ENCODE measurements at regions not wholly inside any gene's neighbourhood (a gene's known extent, or its start where the extent isn't known, plus 50 kb on each side); places are given as distances from the start of the nearest gene placed in this dataset.

- DNase-seq (ENCODE audit: low spot score): no peak
These were observed 86.3 kb upstream of the PRICKLE2 start for GRCh38 chr3:64311424-64312061.

GRCh38 chr3:64308931-64309330 is 83.7 kb upstream of the PRICKLE2 start:
- no peak for DNase-seq (ENCODE audit: low spot score)

DNA sequence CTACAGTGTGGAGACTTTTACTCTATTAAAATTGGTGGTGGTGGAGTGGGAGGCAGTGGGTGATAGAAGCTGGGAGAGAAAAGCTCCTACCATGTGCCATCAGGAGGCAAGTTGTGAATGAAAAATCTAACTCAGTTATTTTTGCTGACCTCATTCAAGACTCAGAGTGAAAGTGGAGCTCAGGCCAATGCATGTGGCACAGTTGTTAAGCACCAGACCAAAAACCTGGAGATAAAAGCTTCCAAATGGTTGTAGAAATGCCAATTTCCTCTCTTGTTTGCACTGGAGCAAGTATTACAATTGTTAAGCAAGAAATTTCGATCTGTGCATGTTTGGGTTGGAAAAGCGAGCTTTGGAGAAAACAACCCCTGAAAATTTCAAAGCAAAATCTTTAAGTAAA is 81.5 kb upstream of the PRICKLE2 start:
- no peak for DNase-seq (ENCODE audit: low spot score)

DNA sequence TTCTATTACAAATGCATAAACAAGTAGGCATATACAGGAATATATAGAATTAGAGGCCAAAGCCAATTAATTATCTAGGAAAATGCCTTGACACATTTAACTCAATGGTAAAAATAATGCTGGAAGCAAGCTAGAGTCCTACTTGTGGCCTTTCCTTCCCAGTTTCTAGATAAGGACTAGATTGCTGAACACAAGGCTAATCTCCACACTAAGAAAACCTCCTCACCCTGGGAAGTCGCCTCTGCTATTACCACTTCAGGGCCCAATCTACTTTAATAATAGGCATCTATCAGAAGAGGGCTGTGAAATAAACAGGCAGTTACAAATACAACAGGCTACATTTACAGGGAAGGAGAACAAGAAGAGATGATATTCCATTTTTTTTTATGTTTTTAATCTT is 80.5 kb upstream of the PRICKLE2 start:
- DNase-seq (ENCODE audit: low spot score): no peak

GRCh38 chr3:64304828-64305410 is 79.7 kb upstream of the PRICKLE2 start:
- no peak for DNase-seq (ENCODE audit: low spot score)

GRCh38 chr3:64303881-64304280 is 78.6 kb upstream of the PRICKLE2 start:
- no peak for DNase-seq (ENCODE audit: low spot score)

- DNase-seq (ENCODE audit: low spot score): no peak
These were observed 78.1 kb upstream of the PRICKLE2 start for GRCh38 chr3:64303401-64303800.

GRCh38 chr3:64301476-64301875 is 76.2 kb upstream of the PRICKLE2 start:
- no peak for DNase-seq (ENCODE audit: low spot score)

DNA sequence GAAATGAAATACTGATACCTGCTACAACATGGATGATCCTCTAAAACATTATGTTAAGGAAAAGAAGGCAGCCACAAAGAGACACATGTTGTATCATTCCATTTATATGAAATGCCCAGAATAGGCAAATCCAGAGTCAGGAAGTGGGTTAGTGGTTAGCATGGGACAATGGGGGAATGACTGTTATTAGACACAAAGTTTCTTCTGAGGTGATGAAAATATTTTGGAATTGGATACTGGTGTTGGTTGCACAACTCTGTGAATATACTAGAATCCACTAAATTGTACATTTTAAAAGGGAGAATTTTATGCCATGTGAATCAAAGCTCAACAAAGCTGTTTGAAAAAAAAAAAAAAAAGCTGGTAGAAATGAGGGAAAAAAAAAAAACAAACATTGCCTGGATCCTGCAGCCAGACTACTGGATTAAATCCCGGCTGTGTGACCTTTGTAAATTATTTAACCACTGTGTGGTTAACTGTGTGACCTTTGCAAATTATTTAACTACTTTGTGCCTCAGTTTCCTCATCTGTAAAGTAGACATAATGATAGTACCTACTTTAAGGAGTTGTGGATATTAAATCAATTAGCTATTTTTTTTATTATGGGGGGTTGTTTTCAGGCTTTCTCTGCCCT is 75.6 kb upstream of the PRICKLE2 start:
- DNase-seq (ENCODE audit: low spot score): no peak

DNA sequence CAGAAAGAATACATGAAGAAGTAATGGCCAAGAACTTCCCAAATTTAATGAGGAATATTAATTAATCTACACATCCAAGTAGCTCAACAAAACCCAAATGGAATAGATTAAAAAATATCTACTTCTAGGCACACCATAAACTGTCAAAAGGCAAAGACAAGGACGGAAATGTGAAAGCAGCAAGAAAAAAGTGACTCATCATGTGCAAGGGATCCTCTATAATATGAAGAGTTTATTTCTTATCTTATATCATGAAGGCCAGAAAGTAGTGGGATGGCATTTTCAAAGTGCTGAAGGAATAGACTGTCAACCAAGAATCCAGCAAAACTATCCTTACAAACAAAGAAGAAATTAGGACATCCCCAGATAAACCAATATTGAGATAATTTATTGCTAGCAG is 73.9 kb upstream of the PRICKLE2 start:
- no peak for DNase-seq (ENCODE audit: low spot score)

GRCh38 chr3:64297563-64297962 is 72.3 kb upstream of the PRICKLE2 start:
- no peak for DNase-seq (ENCODE audit: low spot score)

GRCh38 chr3:64295594-64295993 is 70.3 kb upstream of the PRICKLE2 start:
- no peak for DNase-seq (ENCODE audit: low spot score)

- no peak for DNase-seq (ENCODE audit: low spot score)
These were observed 69.5 kb upstream of the PRICKLE2 start for GRCh38 chr3:64294771-64295170.

DNA sequence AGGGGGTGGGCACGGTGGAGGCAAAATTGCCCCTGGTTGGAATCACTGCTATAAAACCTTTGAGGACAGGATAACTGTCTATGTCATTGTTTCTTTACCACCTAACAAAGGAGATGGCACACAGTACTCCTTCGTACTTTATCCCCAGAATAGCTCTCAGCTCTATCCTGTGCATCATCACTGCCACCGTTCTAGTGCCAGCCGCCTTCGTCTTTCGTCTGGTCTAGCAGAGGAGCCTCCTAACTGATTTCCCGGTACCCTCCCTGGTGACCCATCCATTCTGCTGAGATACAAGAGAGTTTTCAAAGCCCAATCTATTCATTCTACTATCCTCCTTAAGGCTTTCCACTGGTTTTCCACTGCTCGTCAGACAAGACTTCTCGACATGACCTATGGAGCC is 67.9 kb upstream of the PRICKLE2 start:
- DNase-seq (ENCODE audit: low spot score): no peak

- DNase-seq (ENCODE audit: low spot score): no peak
These were observed 66.7 kb upstream of the PRICKLE2 start for GRCh38 chr3:64291956-64292355.

- no peak for DNase-seq (ENCODE audit: low spot score)
These were observed 66.1 kb upstream of the PRICKLE2 start for GRCh38 chr3:64291345-64291744.

GRCh38 chr3:64290864-64291263 is 65.6 kb upstream of the PRICKLE2 start:
- no peak for DNase-seq (ENCODE audit: low spot score)

DNA sequence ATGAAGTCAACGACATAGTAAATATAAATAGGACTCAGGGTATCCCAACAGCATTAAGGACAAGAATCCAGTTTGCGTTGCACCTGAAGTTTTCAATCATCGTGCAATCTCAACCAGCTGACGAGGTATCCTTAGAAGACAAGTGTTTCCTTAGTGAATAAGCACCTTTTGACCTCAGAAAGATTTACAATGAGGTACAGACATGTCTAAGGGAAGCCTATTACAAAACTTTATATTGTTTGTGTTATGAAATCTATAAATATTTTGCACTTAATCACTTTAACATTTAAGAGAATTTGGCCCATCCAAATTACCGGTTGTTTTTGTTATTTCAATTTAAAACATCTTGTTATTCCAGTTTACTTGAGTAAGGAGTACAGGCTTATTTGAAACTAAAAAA is 64.9 kb upstream of the PRICKLE2 start:
- no peak for DNase-seq (ENCODE audit: low spot score)

DNA sequence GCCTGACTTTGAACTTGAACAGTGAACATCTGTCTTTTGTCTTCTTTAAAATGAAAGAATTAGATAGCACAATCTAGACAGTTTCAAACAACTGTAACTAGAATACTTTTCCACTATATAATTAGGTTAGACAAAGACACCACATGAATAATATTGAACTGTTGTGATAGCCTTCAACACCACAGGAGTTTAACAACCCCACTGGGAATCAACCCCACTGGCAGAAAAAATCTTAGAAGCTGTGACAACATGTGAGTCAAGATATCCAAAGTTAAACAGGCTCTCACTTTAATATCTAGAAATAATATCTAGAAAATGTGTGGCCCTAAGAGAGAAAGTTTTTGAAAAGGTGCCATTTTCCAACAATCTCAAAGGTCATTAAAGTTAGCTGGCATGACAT is 64.4 kb upstream of the PRICKLE2 start:
- DNase-seq (ENCODE audit: low spot score): no peak

- no peak for DNase-seq (ENCODE audit: low spot score)
These were observed 53.4 kb upstream of the PRICKLE2 start for GRCh38 chr3:64278625-64279024.

DNA sequence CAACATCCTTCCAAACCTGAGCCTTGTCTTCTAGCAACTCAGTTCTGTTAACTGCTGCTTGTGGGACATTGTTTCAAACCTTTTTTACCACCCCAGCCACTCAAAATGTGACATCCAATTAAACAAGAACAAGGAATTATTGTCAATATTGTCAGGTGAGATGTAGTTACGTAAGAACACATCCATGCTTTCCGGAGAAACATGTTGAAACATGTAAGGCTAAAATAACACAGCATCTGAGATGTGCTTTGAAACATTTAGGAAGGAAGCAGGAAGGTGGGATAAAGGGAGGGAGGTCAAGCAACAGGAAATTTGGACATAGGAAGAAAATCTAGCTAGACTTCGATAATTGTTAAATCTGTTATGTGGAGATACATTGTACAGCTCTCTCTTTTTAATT is 50.9 kb upstream of the PRICKLE2 start:
- no peak for DNase-seq (ENCODE audit: low spot score)
